ENCODE measurements at regions not wholly inside any gene's neighbourhood (a gene's known extent, or its start where the extent isn't known, plus 50 kb on each side); places are given as distances from the start of the nearest gene placed in this dataset.

DNA sequence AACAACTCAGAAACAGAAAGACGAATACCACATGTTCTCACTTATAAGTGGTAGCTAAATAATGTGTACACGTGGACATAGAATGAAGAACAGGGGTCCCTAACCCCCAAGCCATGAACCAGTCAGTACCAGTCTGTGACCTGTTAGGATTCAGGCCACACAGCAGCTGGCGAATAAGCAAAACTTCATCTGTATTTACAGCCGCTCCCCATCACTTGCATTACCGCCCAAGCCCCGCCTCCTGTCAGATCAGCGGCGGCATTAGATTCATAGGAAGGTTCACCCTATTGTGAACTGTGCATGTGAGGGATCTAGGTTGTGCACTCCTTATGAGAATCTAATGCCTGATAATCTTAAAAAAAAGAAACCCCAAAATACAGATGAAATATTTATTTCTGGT is 1128.7 kb downstream of the NLGN4X start:
- CTCF ChIA-PET: no interaction called here
- no peak for TF ChIP-seq POLR2AphosphoS2 (conservative IDR thresholded peaks at IDR 0.05; ENCODE audit: low read length)
- no peak for TF ChIP-seq HOXB13 (CRISPR knock-in tag; IDR thresholded peaks at IDR 0.05; ENCODE audit: low read depth)
- TF ChIP-seq, protein P1, sequence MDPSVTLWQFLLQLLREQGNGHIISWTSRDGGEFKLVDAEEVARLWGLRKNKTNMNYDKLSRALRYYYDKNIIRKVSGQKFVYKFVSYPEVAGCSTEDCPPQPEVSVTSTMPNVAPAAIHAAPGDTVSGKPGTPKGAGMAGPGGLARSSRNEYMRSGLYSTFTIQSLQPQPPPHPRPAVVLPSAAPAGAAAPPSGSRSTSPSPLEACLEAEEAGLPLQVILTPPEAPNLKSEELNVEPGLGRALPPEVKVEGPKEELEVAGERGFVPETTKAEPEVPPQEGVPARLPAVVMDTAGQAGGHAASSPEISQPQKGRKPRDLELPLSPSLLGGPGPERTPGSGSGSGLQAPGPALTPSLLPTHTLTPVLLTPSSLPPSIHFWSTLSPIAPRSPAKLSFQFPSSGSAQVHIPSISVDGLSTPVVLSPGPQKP (IDR thresholded peaks at IDR 0.05; ENCODE audit: low read depth, low read length): no peak
- TF ChIP-seq, protein P2, sequence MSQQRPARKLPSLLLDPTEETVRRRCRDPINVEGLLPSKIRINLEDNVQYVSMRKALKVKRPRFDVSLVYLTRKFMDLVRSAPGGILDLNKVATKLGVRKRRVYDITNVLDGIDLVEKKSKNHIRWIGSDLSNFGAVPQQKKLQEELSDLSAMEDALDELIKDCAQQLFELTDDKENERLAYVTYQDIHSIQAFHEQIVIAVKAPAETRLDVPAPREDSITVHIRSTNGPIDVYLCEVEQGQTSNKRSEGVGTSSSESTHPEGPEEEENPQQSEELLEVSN (IDR thresholded peaks at IDR 0.05; ENCODE audit: borderline replicate concordance, low read depth): no peak
- no peak for TF ChIP-seq ZFP36 (IDR thresholded peaks at IDR 0.05; ENCODE audit: borderline replicate concordance, partially characterized antibody)
- TF ChIP-seq SREBF2 (IDR thresholded peaks at IDR 0.05): no peak
- TF ChIP-seq NPAS2 (CRISPR knock-in tag; IDR thresholded peaks at IDR 0.05; ENCODE audit: borderline replicate concordance): no peak
- POLR2A ChIA-PET: no interaction called here
- Histone ChIP-seq H3K4me3 (no peak overlapping the region), H3K27ac (no peak overlapping the region), H3K4me1 (no peaks in the 10 kb centered on the region), H3K4me2 (no peak overlapping the region), H3K9me3 (no peaks in the 10 kb centered on the region)
- WGBS (ENCODE audit: missing lambda C conversion rate): 52% methylated on average over 6 of the region's 8 CpGs
- DNase-seq (ENCODE audit: low read depth in 1 of 2, low spot score in 1 of 2): no peak
- no peak for FAIRE-seq
- no peak for ATAC-seq

DNA sequence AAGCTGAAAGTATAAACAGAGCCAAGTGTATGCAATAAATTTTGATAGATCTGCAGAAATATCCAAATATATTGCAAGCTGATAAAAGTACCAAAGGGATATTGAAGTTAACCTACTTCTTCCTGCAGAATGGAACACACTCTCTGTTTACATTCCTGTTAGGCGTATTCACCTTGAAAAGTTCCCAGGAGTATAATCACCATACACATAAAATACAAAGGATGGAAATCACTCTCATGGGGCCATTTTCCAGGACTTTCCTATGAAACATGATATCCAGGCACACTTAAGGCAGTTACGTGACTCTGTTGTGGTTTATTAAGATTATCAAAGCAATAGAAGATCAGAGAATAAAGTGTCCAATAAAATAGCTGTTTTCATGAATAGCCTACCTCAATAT is 1142.3 kb downstream of the NLGN4X start:
- Histone ChIP-seq H3K4me1 (no peaks in the 10 kb centered on the region), H3K27ac (no peak overlapping the region), H3K4me3 (no peak overlapping the region), H3K4me2 (no peak overlapping the region), H3K9me3 (no peaks in the 10 kb centered on the region)
- ATAC-seq (no peak), DNase-seq (ENCODE audit: low read depth in 1 of 2, low spot score in 1 of 2) (no peak), FAIRE-seq (no peak)
- TF ChIP-seq, protein P3, sequence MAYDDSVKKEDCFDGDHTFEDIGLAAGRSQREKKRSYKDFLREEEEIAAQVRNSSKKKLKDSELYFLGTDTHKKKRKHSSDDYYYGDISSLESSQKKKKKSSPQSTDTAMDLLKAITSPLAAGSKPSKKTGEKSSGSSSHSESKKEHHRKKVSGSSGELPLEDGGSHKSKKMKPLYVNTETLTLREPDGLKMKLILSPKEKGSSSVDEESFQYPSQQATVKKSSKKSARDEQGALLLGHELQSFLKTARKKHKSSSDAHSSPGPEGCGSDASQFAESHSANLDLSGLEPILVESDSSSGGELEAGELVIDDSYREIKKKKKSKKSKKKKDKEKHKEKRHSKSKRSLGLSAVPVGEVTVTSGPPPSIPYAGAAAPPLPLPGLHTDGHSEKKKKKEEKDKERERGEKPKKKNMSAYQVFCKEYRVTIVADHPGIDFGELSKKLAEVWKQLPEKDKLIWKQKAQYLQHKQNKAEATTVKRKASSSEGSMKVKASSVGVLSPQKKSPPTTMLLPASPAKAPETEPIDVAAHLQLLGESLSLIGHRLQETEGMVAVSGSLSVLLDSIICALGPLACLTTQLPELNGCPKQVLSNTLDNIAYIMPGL (CRISPR knock-in tag; IDR thresholded peaks at IDR 0.05; ENCODE audit: borderline replicate concordance): no peak
- ChIA-PET POLR2A (no interaction called here), CTCF (no interaction called here)
- 63% methylated on average over 2 of the region's 2 CpGs for WGBS (ENCODE audit: missing lambda C conversion rate)

DNA sequence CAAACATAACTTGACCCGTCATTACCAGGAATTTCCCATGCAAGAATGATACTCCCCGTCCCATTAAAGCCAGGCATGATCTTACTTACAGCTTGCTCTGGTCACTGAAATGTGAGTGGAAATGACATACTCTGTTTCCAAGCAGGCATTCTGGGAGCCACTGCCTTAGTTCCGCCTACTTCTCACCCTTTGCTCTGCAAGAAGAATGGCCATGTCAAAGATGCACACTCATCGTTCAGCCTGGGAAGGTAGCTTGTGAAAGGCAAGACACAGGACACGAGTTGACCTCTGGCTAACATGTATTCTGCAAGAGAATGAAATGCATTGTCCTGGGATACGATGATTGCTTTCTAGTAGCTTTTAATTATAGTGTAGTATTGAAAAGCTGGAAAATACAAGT is 1144.4 kb downstream of the NLGN4X start:
- peak; percentile 43 for FAIRE-seq
- no peak for DNase-seq (ENCODE audit: low read depth in 1 of 2, low spot score in 1 of 2)
- CTCF ChIA-PET: no interaction called here
- no peak overlapping the region for H3K4me2 ChIP-seq
- no peak overlapping the region for H3K27ac ChIP-seq
- no peaks in the 10 kb centered on the region for H3K9me3 ChIP-seq
- no peak overlapping the region for H3K4me3 ChIP-seq
- POLR2A ChIA-PET: no interaction called here
- H3K4me1 ChIP-seq: no peaks in the 10 kb centered on the region
- no peak for ATAC-seq
- TF ChIP-seq TFCP2L1 (CRISPR knock-in tag; IDR thresholded peaks at IDR 0.05) (no peak), NPAS2 (CRISPR knock-in tag; IDR thresholded peaks at IDR 0.05; ENCODE audit: borderline replicate concordance) (no peak), ZC3H11A (IDR thresholded peaks at IDR 0.05) (no peak), CHD4 (IDR thresholded peaks at IDR 0.05; ENCODE audit: borderline replicate concordance) (no peak), TP53 (CRISPR knock-in tag; IDR thresholded peaks at IDR 0.05) (no peak), CBX8 (IDR thresholded peaks at IDR 0.05) (no peak), RARB (CRISPR knock-in tag; IDR thresholded peaks at IDR 0.05) (no peak), RNF2 (IDR thresholded peaks at IDR 0.05; ENCODE audit: borderline replicate concordance, low read depth) (no peak), EHMT2 (IDR thresholded peaks at IDR 0.05; ENCODE audit: low read depth) (no peak), JUNB (IDR thresholded peaks at IDR 0.05) (no peak), EP300 (IDR thresholded peaks at IDR 0.05) (no peak), EHF (CRISPR knock-in tag; IDR thresholded peaks at IDR 0.05) (no peak), HOXB5 (CRISPR knock-in tag; IDR thresholded peaks at IDR 0.05) (no peak), RCOR1 (IDR thresholded peaks at IDR 0.05; ENCODE audit: low read depth, low read length) (no peak)
- TF ChIP-seq, protein P3 (CRISPR knock-in tag; IDR thresholded peaks at IDR 0.05; ENCODE audit: borderline replicate concordance): no peak
- TF ChIP-seq, protein P4, sequence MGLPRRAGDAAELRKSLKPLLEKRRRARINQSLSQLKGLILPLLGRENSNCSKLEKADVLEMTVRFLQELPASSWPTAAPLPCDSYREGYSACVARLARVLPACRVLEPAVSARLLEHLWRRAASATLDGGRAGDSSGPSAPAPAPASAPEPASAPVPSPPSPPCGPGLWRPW (IDR thresholded peaks at IDR 0.05): no peak
- TF ChIP-seq, protein P5, sequence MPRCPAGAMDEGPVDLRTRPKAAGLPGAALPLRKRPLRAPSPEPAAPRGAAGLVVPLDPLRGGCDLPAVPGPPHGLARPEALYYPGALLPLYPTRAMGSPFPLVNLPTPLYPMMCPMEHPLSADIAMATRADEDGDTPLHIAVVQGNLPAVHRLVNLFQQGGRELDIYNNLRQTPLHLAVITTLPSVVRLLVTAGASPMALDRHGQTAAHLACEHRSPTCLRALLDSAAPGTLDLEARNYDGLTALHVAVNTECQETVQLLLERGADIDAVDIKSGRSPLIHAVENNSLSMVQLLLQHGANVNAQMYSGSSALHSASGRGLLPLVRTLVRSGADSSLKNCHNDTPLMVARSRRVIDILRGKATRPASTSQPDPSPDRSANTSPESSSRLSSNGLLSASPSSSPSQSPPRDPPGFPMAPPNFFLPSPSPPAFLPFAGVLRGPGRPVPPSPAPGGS (IDR thresholded peaks at IDR 0.05): no peak
- 34% methylated on average over 6 of the region's 6 CpGs for WGBS (ENCODE audit: missing lambda C conversion rate)

Data from A549 (cell line).